ENCODE measurements at regions not wholly inside any gene's neighbourhood (a gene's known extent, or its start where the extent isn't known, plus 50 kb on each side); places are given as distances from the start of the nearest gene placed in this dataset.
"Not testable (repeated sequence)": the region's sequence is repeated elsewhere in the genome, so short reads cannot be mapped to it uniquely, and the experiment has no call there.

DNA sequence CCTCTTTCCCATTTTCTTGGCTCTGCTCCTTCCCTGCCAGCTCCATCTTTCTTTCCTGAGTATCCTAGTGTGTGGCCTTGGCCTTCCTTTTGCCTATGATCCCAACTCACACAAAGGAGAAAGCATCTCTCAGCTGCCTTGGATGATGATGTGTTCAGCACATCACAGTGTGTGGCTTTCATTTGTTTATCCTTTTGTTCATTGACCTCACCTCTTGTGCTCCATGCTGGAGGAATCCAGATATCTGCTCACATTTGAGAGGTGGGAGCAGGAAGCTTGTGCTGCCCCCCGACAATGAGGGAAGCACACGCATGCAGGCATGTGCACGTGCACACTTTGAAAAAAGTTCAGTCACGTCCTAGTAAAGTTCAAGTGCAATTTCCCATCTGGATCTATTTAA lies 131.0 kb downstream of the SMIM20 start:
- DNase-seq (ENCODE audit: low read depth) = no peak

GRCh38 chr4:26047795-26048194 lies 133.8 kb downstream of the SMIM20 start:
- no peak for DNase-seq (ENCODE audit: low read depth)

DNA sequence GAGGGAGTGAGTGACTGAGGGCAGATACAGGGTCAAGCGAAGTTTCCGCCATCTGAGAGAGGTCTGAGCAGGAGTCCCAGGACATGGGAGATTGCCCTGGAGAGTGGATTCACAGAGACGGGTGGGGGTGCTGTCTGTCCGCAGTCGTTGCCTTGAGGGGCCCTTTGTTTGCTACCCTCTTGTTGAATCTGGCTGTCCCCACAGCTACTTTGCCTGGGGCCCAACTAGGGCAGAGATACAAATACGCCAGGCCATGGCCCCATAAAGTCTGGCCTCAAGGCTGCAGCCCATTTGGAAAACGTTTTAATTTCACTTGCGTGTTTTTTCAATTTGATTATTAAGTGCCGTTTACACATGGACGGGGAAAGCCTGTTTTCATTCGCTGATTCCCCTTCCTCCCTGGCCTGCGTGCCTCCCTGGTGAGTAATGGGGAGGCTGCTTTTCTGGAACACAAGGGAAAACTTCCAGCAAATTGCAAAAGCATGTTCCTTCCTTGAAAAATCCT lies 134.4 kb downstream of the SMIM20 start:
- no peak for DNase-seq (ENCODE audit: low read depth)

GRCh38 chr4:26048950-26049349 lies 134.9 kb downstream of the SMIM20 start:
- DNase-seq (ENCODE audit: low read depth) = no peak

GRCh38 chr4:26049447-26049846 lies 135.4 kb downstream of the SMIM20 start:
- DNase-seq (ENCODE audit: low read depth) = no peak

- no peak for DNase-seq (ENCODE audit: low read depth)
These were observed 136.2 kb downstream of the SMIM20 start for GRCh38 chr4:26050212-26050643.

DNA sequence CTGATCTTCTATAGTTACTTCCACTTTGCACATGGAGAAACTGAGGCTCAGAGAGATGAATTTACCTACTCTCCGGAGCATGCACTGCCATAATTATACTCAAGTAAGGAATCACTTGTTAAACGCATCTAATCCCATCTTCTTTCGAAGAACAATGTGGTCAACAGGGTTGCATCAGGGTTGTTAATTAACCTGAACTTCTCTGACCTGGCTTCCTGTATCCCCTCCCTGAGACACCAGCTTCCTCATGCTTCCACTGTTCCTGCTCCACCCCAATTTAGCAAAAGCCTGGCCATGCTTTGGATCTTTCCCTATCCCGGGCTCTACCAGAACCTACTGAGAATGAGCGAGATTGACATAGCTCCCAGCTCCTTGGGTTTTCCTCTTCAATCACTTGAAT lies 136.7 kb downstream of the SMIM20 start:
- no peak for DNase-seq (ENCODE audit: low read depth)

DNA sequence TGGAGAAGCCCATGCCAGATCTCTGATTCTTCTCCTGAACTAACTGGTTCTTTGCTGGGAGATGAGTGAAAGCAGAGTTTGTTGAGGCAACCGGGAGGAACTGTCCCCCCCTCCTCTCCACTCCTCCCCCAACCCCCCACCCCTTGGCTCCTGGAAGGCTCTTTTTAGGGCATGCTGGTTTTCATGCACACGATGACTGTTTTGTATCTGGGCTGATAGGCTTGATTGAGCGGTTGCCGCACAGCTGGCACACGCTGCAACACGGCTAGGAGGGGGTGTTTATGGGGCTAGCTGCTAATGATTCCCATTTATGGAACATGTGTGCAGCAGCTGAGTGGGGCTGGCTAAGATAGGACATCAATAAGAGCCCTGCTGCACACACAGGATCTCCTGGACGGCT lies 137.2 kb downstream of the SMIM20 start:
- DNase-seq (ENCODE audit: low read depth) = no peak

GRCh38 chr4:26052663-26053541 lies 138.9 kb downstream of the SMIM20 start:
- no peak for DNase-seq (ENCODE audit: low read depth)

- no peak for DNase-seq (ENCODE audit: low read depth)
These were observed 139.7 kb downstream of the SMIM20 start for GRCh38 chr4:26053761-26054160.

GRCh38 chr4:26055855-26056254 lies 141.8 kb downstream of the SMIM20 start:
- DNase-seq (ENCODE audit: low read depth) = no peak

GRCh38 chr4:26056406-26056805 lies 142.4 kb downstream of the SMIM20 start:
- DNase-seq (ENCODE audit: low read depth) = no peak

GRCh38 chr4:26057839-26058238 lies 143.8 kb downstream of the SMIM20 start:
- DNase-seq (ENCODE audit: low read depth) = not testable (repeated sequence)

DNA sequence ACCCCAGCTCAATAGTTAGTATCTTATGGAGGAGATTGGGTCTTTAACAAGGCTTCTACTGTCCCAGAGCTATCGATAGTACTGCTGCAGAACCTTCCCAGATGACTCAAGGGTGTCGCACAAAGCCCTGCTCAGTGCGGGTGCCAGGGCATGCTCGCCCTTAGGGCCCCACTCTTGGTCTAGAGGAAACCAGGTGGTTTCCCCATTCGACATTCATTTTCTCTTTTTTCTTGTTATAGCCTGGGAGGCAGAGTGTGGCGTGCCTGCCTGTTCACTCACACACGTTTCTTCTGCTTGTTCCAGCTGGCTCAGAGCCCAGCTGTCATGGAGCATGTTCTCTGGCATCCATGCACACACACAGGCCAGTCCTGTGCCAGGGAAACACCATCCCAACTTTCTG lies 144.5 kb downstream of the SMIM20 start:
- DNase-seq (ENCODE audit: low read depth) = no peak

- no peak for DNase-seq (ENCODE audit: low read depth)
These were observed 145.6 kb downstream of the SMIM20 start for GRCh38 chr4:26059391-26060154.

DNA sequence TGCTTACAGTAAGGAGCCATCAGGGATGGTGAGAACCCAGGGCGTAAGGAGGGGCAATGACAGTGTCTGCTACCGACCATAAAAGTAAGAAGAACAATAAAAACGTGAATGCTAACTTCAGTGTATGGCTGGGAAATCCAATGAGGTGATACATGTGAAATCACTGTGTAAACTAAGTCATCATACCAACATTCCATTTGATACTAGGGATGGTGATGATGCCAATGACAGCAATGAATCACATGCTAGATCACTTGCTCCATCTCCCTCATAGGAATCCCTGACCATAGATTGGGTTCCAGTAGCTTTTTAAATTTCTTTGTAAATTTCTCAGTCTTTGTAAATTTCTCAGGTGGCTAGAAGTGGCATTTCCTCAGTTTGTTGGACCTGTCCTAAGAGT lies 146.3 kb downstream of the SMIM20 start:
- DNase-seq (ENCODE audit: low read depth) = no peak

- DNase-seq (ENCODE audit: low read depth) = no peak
These were observed 147.4 kb downstream of the SMIM20 start for GRCh38 chr4:26061248-26061986.

DNA sequence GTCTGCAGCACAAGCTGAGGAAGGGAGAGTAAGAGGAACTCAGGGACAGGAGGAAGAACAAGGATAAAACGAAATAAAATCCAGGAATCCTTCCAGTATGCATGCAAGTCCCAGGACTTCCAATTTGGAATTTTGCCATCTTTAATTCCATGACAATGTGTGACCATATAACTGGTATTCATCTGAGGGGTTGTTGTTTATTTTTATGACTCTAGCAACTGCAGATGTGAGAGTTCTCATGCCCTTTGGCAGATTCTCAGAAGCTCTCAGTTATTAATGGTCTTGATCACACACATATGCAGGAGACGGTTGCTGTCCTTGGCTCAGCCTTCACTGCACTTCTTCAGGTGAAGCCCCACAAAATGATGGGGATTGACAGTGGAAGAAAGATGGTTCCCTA lies 148.2 kb downstream of the SMIM20 start:
- no peak for DNase-seq (ENCODE audit: low read depth)

DNA sequence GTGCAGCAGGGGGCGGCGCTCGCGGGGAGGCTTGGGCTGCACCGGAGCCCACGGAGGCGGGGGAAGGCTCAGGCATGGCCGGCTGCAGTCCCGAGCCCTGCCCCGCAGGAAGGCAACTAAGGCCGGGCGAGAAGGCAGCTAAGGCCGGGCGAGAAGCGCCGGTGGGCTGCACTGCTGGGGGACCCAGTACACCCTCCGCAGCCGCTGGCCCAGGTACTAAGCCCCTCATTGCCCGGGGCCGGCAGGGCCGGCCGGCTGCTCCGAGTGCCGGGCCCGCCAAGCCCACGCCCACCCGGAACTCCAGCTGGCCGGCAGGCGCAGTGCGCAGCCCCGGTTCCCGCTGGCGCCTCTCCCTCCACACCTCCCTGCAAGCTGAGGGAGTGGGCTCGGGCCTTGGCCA lies 150.0 kb downstream of the SMIM20 start:
- not testable (repeated sequence) for DNase-seq (ENCODE audit: low read depth)

- DNase-seq (ENCODE audit: low read depth) = no peak
These were observed 151.8 kb downstream of the SMIM20 start for GRCh38 chr4:26065833-26066232.

DNA sequence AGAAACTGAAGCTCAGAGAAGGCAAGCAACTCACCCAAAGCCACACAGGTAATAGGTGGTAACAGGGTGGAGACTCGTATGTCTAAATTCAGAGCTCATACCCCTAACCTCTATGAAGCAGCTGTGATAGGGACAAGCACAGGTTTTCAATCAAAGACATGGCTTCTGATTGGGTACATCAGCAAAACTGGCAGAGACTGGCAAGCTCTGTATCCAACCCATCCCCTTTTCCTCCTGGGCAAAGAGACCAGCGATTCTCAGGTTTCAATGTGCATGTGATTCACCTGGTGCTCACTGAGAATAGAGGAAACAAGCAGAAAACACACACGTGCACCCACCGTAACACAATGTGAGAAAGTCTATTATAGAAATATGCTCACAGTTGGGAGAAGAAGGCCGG lies 153.0 kb downstream of the SMIM20 start:
- no peak for DNase-seq (ENCODE audit: low read depth)

GRCh38 chr4:26069218-26069617 lies 155.2 kb downstream of the SMIM20 start:
- no peak for DNase-seq (ENCODE audit: low read depth)

Data from non-pigmented ciliary epithelial cell (primary cell).